ENCODE measurements at regions not wholly inside any gene's neighbourhood (a gene's known extent, or its start where the extent isn't known, plus 50 kb on each side); places are given as distances from the start of the nearest gene placed in this dataset.

GRCh38 chr3:191804935-191805334, 344.0 kb downstream of the PYDC2 start:
- Histone ChIP-seq H3K9me3 (ENCODE audit: low read depth) (peaks cover 5% of the 10 kb centered on the region), H3K36me3 (no peaks in the 10 kb centered on the region), H3K4me1 (ENCODE audit: low read depth) (no peaks in the 10 kb centered on the region), H3K27me3 (no peaks in the 10 kb centered on the region), H3K27ac (no peak overlapping the region), H3K4me3 (no peak overlapping the region)
- DNase-seq (ENCODE audit: low read depth in 1 of 2, low spot score in 1 of 2), result no peak
- TF ChIP-seq CTCF (IDR thresholded peaks at IDR 0.05; ENCODE audit: low read depth, low read length), result no peak

DNA sequence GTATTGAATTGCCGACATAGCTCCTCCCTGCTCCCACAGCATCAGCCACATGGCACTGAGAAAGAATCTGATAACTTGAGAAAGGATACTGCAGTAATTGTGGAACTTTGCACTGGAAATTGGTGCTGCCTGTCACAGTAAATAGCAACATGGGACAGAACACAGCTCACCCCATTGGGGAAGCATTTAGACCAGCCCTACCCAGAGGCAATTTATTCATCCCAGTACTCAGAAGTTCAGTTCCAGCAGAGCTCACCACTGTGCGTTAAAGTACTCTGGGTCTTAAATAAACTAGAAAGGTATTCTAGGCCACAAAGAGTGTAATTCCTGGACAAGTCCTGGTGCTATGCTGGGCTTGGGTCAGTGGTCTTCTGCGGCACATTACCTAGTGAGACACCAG, 347.1 kb downstream of the PYDC2 start:
- Histone ChIP-seq H3K27me3 (no peaks in the 10 kb centered on the region), H3K4me3 (no peak overlapping the region), H3K36me3 (no peaks in the 10 kb centered on the region), H3K27ac (no peak overlapping the region), H3K9me3 (ENCODE audit: low read depth) (peaks cover 5% of the 10 kb centered on the region), H3K4me1 (ENCODE audit: low read depth) (no peaks in the 10 kb centered on the region)
- no peak for DNase-seq (ENCODE audit: low read depth in 1 of 2, low spot score in 1 of 2)
- no peak for TF ChIP-seq CTCF (IDR thresholded peaks at IDR 0.05; ENCODE audit: low read depth, low read length)

DNA sequence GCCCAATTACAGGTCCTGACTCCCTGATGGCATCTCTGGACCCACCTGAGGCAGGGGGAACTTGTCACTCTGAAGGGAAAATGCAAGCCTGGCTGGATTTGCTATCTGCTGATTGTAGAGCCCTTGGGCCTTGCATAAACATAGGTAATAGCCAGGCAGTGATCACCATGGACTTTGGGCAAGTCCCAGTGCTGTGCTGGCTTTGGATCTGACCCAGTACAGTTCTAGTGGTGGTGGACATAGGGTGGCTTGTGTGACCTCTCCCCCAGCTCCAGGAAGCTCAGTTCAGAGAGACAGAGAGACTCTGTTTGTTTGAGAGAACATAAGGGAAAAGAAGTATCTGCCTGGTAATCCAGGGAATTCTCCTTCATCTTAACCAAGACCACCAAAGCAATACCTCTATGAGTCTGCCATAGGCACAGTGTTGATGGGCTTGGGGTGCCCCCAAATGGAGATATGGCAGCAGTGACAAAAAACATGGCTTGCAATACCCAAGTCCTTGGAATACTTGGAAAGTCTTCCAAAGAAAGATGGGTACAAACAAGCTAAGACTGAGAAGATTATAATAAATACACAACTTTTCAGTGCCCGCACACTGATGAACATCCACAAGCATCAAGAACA, 348.5 kb downstream of the PYDC2 start:
- no peak for DNase-seq (ENCODE audit: low read depth in 1 of 2, low spot score in 1 of 2)
- TF ChIP-seq CTCF (IDR thresholded peaks at IDR 0.05; ENCODE audit: low read depth, low read length), result no peak
- no peaks in the 10 kb centered on the region for H3K9me3 ChIP-seq (ENCODE audit: low read depth)

DNA sequence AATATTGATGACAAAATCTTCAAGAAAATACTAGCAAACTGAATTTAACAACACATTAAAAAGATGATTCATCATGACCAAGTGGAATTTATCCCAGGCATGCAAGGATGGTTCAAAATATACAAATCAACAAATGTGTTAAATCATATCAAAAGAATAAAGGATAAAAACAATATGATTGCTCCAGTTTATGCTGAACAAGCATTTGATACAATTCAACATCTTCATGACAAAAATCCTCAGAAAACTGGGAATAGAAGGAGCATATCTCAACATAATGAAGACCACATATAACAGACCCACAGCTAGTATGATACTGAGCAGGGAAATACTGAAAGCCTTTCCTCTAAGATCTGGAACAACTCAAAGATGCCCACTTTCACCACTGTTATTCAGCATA, 352.3 kb downstream of the PYDC2 start:
- H3K9me3 ChIP-seq (ENCODE audit: low read depth), result no peaks in the 10 kb centered on the region
- H3K27me3 ChIP-seq, result no peaks in the 10 kb centered on the region
- no peak overlapping the region for H3K27ac ChIP-seq
- no peak overlapping the region for H3K4me3 ChIP-seq
- H3K36me3 ChIP-seq, result no peaks in the 10 kb centered on the region
- no peaks in the 10 kb centered on the region for H3K4me1 ChIP-seq (ENCODE audit: low read depth)
- no peak for TF ChIP-seq CTCF (IDR thresholded peaks at IDR 0.05; ENCODE audit: low read depth, low read length)
- DNase-seq (ENCODE audit: low read depth in 1 of 2, low spot score in 1 of 2), result no peak

More for the DNA sequence above, 348.5 kb downstream of the PYDC2 start:
- Histone ChIP-seq H3K4me3 (no peak overlapping the region), H3K4me1 (ENCODE audit: low read depth) (no peaks in the 10 kb centered on the region), H3K27me3 (no peaks in the 10 kb centered on the region), H3K36me3 (no peaks in the 10 kb centered on the region), H3K27ac (no peak overlapping the region)

- no peaks in the 10 kb centered on the region for H3K27me3 ChIP-seq
- no peak overlapping the region for H3K27ac ChIP-seq
- H3K36me3 ChIP-seq, result no peaks in the 10 kb centered on the region
- no peak for DNase-seq (ENCODE audit: low read depth in 1 of 2, low spot score in 1 of 2)
- TF ChIP-seq CTCF (IDR thresholded peaks at IDR 0.05; ENCODE audit: low read depth, low read length), result no peak
- no peaks in the 10 kb centered on the region for H3K4me1 ChIP-seq (ENCODE audit: low read depth)
- no peak overlapping the region for H3K4me3 ChIP-seq
- H3K9me3 ChIP-seq (ENCODE audit: low read depth), result no peaks in the 10 kb centered on the region
Measured at GRCh38 chr3:191848818-191849217, 387.9 kb downstream of the PYDC2 start.
